Fibroblast of the aortic adventitia (primary cell): ENCODE measurements at regions not wholly inside any gene's neighbourhood (a gene's known extent, or its start where the extent isn't known, plus 50 kb on each side); places are given as distances from the start of the nearest gene placed in this dataset.

ENCODE experiments used
- DNase-seq: peaks from one replicate; pipeline ENCODE4 v3.0.0-alpha.2; 2010; ENCODE audit warnings: low read depth
- H3K4me3 ChIP-seq: 2 replicates; pipeline ENCODE4 v1.5.1; 2011; ENCODE audit warnings: low read depth, mild to moderate bottlenecking, control low read depth, low read length, moderate library complexity
- TF ChIP-seq, protein P1 (sequence below): IDR thresholded peaks from 2 replicates; pipeline ENCODE4 v1.5.1; 2011; ENCODE audit warnings: mild to moderate bottlenecking, low read length, control low read depth, inconsistent platforms; ENCODE audit not compliant: insufficient read depth

DNA sequence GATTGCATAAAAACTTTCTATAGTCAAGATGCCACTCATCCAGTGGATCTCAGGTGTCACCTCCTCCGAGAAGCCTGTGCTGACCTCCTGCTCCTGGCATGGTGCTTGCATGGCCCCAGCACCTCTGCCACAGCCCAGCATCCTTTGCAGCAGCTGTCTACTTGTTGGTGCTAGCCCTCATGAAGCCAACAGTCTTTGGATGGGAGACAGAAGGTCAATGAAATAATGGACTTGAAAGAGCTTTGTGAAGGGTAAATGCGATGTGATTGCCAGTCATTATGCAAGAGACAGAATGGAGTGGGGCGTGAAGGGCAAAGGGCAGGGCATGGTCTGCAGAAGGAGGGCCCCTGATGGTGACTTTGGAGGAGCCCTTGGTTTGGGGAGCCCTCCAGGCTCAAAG lies 63.0 kb upstream of the CLMN start:
- no peak for DNase-seq
- no peak overlapping the region for H3K4me3 ChIP-seq
- TF ChIP-seq, protein P1, sequence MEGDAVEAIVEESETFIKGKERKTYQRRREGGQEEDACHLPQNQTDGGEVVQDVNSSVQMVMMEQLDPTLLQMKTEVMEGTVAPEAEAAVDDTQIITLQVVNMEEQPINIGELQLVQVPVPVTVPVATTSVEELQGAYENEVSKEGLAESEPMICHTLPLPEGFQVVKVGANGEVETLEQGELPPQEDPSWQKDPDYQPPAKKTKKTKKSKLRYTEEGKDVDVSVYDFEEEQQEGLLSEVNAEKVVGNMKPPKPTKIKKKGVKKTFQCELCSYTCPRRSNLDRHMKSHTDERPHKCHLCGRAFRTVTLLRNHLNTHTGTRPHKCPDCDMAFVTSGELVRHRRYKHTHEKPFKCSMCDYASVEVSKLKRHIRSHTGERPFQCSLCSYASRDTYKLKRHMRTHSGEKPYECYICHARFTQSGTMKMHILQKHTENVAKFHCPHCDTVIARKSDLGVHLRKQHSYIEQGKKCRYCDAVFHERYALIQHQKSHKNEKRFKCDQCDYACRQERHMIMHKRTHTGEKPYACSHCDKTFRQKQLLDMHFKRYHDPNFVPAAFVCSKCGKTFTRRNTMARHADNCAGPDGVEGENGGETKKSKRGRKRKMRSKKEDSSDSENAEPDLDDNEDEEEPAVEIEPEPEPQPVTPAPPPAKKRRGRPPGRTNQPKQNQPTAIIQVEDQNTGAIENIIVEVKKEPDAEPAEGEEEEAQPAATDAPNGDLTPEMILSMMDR = no peak

DNA sequence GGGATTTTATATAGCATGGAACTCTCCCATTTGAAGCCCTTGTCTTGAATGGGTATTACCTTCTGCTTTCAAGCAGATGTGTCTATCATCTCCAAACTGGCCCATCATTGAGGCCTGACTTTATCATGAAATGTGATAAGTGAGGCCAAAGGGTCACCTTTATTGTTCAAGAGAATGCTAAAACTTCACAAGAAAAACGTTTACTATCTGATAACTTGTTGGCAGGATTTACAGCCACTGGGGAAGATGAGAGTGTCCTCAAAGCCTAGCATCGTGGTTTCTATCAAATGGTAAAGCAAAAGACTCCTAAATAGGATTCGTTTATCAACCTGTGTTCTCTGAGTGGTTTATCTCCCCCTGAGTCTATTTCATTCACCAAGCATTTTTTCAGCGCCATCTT lies 62.0 kb upstream of the CLMN start:
- H3K4me3 ChIP-seq = no peak overlapping the region
- TF ChIP-seq, protein P1 = no peak
- DNase-seq = no peak

GRCh38 chr14:95380350-95381042 lies 60.8 kb upstream of the CLMN start:
- no peak overlapping the region for H3K4me3 ChIP-seq
- TF ChIP-seq, protein P1 = no peak
- no peak for DNase-seq

DNA sequence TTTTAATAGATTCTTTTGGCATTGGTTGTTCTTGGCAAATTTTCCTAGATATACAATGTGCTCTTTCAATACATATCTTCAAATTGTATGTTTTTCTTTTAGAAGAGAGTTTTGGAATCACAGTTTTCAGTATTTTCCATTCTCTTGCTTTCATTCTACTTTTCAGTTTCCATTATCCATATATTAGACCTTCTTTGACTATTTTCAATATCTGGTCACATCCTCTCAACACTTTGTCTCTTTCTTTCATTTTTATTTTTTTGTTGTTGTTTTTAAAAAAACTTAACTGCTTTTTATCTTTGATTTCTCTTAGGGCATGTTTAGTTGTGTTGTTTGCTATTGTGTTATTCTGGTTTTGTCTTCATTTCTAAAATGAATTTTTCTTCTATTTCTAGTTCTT lies 59.9 kb upstream of the CLMN start:
- H3K4me3 ChIP-seq = no peak overlapping the region
- no peak for DNase-seq

GRCh38 chr14:95375539-95376109 lies 55.9 kb upstream of the CLMN start:
- no peak overlapping the region for H3K4me3 ChIP-seq
- TF ChIP-seq, protein P1 = no peak
- DNase-seq = no peak

More for the DNA sequence above, 59.9 kb upstream of the CLMN start:
- TF ChIP-seq, protein P1 = no peak

GRCh38 chr14:95374239-95374997 lies 54.7 kb upstream of the CLMN start:
- TF ChIP-seq, protein P1 = no peak
- DNase-seq = no peak
- H3K4me3 ChIP-seq = no peak overlapping the region
